OCI-LY1 (cell line): ENCODE measurements at regions not wholly inside any gene's neighbourhood (a gene's known extent, or its start where the extent isn't known, plus 50 kb on each side); places are given as distances from the start of the nearest gene placed in this dataset.

Source experiments
- CTCF ChIP-seq: fragments of 200-600 bp; sonication (generic), shearing (Covaris generic); IDR thresholded peaks from 2 replicates; pipeline ENCODE4 v1.5.1; 2017; ENCODE audit warnings: mild to moderate bottlenecking, antibody characterized with exemption, low read length, moderate library complexity, mixed read lengths
- EZH2 ChIP-seq: fragments of 200-600 bp; sonication (generic), shearing (Covaris generic); IDR thresholded peaks from 2 replicates; pipeline ENCODE4 v1.8.0; 2017; ENCODE audit warnings: borderline replicate concordance, mixed run types, mild to moderate bottlenecking, antibody characterized with exemption, low read length, moderate library complexity, mixed read lengths

- TF ChIP-seq CTCF, result no peak
- TF ChIP-seq EZH2, result no peak
Measured at GRCh38 chr5:81800797-81801196, 49.9 kb upstream of the SSBP2 start.
